ENCODE measurements at regions not wholly inside any gene's neighbourhood (a gene's known extent, or its start where the extent isn't known, plus 50 kb on each side); places are given as distances from the start of the nearest gene placed in this dataset.

DNA sequence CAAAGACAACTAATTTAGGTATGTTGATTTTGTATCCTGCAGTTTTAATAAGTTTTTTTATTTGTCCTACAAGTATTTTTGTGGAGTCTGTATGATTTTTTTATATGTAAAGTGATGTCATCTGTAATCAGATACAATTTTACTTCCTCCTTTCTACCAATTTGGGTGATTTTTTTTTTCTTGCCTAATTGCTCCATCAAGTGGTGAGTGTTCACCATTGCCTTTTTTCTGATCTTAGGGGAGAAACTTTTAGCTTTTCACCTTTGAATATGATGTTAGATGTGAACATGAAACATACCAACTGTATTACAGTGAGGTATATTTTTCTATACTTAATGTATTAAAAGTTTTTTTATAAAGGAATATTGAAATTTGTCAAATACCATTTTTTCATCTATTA is 362.3 kb downstream of the PABPC4L start:
- TF ChIP-seq, protein P1, sequence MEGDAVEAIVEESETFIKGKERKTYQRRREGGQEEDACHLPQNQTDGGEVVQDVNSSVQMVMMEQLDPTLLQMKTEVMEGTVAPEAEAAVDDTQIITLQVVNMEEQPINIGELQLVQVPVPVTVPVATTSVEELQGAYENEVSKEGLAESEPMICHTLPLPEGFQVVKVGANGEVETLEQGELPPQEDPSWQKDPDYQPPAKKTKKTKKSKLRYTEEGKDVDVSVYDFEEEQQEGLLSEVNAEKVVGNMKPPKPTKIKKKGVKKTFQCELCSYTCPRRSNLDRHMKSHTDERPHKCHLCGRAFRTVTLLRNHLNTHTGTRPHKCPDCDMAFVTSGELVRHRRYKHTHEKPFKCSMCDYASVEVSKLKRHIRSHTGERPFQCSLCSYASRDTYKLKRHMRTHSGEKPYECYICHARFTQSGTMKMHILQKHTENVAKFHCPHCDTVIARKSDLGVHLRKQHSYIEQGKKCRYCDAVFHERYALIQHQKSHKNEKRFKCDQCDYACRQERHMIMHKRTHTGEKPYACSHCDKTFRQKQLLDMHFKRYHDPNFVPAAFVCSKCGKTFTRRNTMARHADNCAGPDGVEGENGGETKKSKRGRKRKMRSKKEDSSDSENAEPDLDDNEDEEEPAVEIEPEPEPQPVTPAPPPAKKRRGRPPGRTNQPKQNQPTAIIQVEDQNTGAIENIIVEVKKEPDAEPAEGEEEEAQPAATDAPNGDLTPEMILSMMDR (IDR thresholded peaks at IDR 0.05), result no peak
- TF ChIP-seq POLR2A (IDR thresholded peaks at IDR 0.05) (no peak), EP300 (IDR thresholded peaks at IDR 0.05) (no peak)

Measured in ovary (tissue), 3 donors.